T-helper 22 cell (primary cell): ENCODE measurements at regions not wholly inside any gene's neighbourhood (a gene's known extent, or its start where the extent isn't known, plus 50 kb on each side); places are given as distances from the start of the nearest gene placed in this dataset.
A peak's percentile ranks its signal among the peaks of the same experiment; 100 is the strongest.
"Not testable (repeated sequence)": the region's sequence is repeated elsewhere in the genome, so short reads cannot be mapped to it uniquely, and the experiment has no call there.

Experiments
- DNase-seq: peaks from one replicate; pipeline ENCODE4 v3.0.0-alpha.2; 2020; ENCODE audit warnings: low read depth

GRCh38 chr7:142568435-142569097 lies 180.7 kb upstream of the PRSS1 start:
- no peak for DNase-seq

- DNase-seq = no peak
Observed at GRCh38 chr7:142567201-142568075, 181.8 kb upstream of the PRSS1 start.

DNA sequence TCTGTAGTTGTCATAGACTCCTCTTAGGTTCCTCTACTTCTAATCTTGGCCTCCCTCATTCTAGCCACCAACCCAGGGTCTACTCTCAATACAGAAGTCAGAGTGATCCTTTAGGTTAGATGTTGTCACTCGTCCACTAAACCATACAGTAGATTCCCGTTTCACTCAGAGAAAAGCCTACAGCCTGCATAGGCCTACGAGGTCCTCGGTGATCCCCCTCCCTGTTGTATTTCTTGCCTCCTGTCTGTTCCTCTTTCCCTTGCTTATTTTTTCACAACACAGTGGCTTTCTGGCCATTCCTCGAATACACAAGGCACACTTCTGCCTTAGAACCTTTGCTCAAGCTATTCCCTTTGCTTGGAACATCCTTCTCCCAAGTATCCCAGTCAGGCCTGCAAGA lies 183.0 kb upstream of the PRSS1 start:
- DNase-seq = no peak

DNA sequence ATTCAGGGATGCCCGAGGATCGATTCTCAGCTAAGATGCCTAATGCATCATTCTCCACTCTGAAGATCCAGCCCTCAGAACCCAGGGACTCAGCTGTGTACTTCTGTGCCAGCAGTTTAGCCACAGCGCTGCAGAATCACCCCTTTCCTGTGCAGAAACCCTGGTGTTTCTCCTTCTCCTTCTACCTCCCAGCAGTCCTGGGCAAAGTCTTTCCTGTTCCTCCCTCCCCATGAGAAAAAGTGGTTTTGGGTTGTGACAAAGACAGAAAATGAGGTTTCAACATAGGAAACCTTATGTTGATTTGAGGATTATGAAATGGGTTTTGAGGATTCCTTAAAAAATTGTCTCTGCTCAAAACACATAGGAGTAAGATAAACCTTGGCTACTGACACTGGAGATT lies 185.1 kb upstream of the PRSS1 start:
- not testable (repeated sequence) for DNase-seq

- DNase-seq = no peak
Observed at GRCh38 chr7:142563470-142563869, 185.8 kb upstream of the PRSS1 start.

GRCh38 chr7:142562688-142563087 lies 186.6 kb upstream of the PRSS1 start:
- DNase-seq = no peak

- not testable (repeated sequence) for DNase-seq
Observed at GRCh38 chr7:142561396-142561795, 187.9 kb upstream of the PRSS1 start.

GRCh38 chr7:142560770-142561169 lies 188.5 kb upstream of the PRSS1 start:
- DNase-seq = not testable (repeated sequence)

DNA sequence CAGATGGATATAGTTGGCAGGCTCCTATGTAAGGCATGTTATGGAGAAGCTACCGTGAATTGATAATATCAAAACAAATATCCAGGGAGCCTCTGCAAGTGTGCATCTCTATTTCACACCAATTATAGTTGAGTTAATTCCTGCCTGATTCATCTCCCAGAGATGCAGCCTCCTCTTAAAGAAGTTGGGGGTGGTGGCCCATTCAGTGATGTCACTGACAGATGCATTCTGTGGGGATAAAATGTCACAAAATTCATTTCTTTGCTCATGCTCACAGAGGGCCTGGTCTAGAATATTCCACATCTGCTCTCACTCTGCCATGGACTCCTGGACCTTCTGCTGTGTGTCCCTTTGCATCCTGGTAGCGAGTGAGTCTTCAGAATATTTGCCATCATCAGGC lies 189.1 kb upstream of the PRSS1 start:
- DNase-seq = no peak

- no peak for DNase-seq
Observed at GRCh38 chr7:142557971-142558582, 191.2 kb upstream of the PRSS1 start.

DNA sequence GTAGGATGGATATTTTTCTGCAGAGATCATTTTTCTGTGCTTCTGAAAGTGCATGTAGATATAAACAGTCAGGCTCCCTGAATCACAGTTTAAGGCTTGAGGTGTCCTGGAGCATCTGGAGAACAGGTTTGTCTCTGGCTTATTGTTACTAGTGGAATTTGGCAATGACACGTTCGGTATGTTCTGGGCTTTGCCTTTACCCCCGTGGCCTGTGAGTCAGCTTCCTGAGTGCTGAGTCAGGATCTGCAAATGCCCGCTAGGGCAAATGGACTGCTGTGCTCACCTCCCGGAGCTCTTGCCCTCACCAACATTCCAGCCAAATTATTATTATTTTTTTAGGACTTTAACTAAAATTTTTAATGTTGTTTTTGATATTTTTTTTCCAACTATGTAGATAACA lies 192.5 kb upstream of the PRSS1 start:
- no peak for DNase-seq

DNA sequence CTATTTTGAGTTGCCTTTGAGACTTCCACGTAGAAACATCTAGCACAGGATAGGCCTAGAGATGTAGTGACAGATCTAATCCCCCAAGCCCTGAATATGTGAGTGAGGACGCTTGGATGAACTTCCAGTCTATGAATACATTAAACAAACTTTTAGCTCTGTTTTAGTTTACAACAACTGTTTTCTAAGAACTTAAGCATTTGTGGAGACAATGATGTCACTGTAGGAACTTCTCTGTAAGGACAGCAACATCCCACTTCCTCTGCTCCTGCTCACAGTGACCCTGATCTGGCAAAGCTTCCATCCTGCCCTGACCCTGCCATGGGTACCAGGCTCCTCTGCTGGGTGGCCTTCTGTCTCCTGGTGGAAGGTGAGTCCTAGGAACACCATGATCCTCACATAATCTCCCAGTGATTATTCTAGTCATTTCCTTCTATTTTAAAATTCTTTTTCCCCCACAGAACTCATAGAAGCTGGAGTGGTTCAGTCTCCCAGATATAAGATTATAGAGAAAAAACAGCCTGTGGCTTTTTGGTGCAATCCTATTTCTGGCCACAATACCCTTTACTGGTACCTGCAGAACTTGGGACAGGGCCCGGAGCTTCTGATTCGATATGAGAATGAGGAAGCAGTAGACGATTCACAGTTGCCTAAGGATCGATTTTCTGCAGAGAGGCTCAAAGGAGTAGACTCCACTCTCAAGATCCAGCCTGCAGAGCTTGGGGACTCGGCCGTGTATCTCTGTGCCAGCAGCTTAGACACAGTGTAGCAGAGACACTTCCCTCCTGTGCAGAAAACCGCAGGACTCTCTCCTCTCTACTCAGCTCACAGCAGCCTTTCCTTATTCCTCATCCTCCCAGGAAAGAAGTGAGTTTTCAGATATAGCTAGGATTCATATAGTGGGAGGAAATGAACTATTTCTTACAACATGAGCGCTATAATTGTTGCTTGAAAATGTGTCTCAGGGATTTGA lies 194.4 kb upstream of the PRSS1 start:
- no peak for DNase-seq

DNA sequence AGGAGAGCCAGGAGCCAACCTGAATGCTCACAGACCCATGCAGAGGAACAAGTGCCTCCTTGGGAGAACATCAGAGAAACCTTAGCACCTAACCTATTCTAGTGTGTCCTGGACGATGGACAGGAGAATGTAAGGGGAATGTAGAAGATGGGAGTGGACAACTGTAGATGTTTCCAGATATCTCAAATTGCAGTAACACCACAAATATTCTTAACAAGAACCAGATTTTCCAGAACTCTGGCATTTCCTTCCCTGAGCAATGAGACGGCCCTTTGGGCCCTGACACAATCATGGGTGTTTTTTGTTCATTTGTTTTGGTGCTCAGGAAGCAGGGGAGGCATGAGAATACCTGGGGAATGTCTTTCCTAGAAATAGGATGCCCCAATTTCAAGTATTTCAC lies 196.1 kb upstream of the PRSS1 start:
- DNase-seq = no peak

DNA sequence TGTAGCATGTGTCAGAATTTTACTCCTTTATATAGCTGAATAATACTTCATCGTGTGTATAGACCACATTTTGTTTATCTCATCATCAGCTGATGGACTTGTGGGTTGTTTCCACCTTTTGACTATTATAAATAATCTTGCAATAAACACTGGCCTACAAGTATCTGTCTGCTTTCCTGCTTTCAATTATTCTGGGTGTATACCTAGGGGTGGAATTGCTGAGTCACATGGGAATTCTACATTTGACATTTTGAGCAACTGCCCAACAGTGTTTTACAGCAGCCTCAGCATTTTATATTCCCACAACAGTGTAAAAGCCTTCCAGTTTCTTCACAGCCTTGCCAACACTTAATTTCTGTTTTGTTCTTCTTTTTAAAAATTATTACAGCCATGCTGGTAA lies 200.3 kb upstream of the PRSS1 start:
- DNase-seq = no peak

- no peak for DNase-seq
Observed at GRCh38 chr7:142546452-142546851, 202.8 kb upstream of the PRSS1 start.

DNA sequence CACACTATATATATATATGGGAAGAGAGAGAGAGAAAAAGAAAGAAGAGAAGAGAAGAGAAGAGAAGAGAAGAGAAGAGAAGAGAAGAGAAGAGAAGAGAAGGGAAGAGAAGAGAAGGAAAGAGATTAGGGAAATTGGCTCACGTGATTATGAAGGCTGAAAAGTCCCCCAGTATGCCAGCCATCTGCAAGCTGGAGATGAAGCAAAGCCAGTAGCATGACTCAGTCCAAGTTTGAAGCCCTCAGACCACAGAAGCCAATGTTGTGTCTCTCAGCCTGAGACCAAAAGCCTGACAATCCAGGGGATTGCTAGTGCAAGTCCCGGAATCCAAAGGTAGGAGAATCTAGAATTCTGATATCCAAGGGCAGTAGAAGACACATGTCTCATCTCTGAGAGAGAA lies 206.3 kb upstream of the PRSS1 start:
- no peak for DNase-seq

DNA sequence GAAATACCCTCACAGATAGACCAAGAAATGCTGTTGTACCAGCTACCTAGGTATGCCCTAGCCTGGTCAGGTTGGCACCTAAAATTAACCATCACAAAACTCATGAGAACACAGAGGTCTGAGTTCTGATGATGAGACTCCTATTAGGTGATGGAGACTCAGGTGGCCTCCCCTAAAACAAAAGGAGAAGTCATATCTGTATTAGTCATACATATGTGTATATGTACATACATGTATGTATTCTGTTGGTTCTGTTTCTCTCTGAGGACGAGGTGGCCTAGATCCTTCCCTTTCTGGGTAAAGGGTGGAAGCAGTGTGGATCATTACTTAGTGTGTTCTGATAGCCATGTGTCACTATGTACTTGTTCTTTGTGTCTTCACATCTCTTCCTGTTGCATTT lies 207.2 kb upstream of the PRSS1 start:
- no peak for DNase-seq

DNA sequence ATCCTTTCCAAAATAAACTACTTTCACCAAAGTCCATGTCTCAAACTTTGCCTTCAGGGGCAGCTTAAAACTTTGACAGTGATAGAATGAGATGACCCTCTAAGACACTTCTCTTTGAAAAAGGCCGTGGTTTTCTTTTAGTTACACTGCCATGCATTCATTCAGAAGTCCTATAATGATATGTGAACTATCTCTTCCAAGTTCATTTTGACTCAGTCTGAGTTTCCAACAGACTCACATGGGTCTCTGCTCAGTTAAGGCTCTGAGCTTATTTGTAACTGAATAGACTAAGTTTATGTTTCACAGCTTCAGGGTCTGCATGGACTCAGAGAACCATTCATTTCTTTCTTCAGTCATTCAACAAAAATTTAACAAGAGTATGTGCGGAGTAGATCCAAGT lies 208.9 kb upstream of the PRSS1 start:
- DNase-seq = no peak

- DNase-seq = no peak
Observed at GRCh38 chr7:142539901-142540300, 209.4 kb upstream of the PRSS1 start.

- no peak for DNase-seq
Observed at GRCh38 chr7:142537760-142538159, 211.5 kb upstream of the PRSS1 start.

- DNase-seq = peak; percentile 50
Observed at GRCh38 chr7:142535123-142535779, 214.0 kb upstream of the PRSS1 start.
